Lower leg skin (tissue), 3 donors: ENCODE measurements at regions not wholly inside any gene's neighbourhood (a gene's known extent, or its start where the extent isn't known, plus 50 kb on each side); places are given as distances from the start of the nearest gene placed in this dataset.
"Not testable (repeated sequence)": the region's sequence is repeated elsewhere in the genome, so short reads cannot be mapped to it uniquely, and the experiment has no call there.

Experiments
- POLR2A ChIP-seq, 2 donors: fragments of 450-650 bp; IDR thresholded peaks; one replicate each; pipeline ENCODE4 v1.6.1; 2016 to 2017; ENCODE audit warnings: antibody characterized with exemption in 2 of 2, mild to moderate bottlenecking in 1 of 2, moderate library complexity in 1 of 2
- TF ChIP-seq, protein P1 (sequence below), 3 donors: fragments of 450-650 bp; IDR thresholded peaks; one replicate each; pipeline ENCODE4 v1.5.1; 2016; ENCODE audit warnings: antibody characterized with exemption in 3 of 3, mild to moderate bottlenecking in 3 of 3, moderate library complexity in 2 of 3

DNA sequence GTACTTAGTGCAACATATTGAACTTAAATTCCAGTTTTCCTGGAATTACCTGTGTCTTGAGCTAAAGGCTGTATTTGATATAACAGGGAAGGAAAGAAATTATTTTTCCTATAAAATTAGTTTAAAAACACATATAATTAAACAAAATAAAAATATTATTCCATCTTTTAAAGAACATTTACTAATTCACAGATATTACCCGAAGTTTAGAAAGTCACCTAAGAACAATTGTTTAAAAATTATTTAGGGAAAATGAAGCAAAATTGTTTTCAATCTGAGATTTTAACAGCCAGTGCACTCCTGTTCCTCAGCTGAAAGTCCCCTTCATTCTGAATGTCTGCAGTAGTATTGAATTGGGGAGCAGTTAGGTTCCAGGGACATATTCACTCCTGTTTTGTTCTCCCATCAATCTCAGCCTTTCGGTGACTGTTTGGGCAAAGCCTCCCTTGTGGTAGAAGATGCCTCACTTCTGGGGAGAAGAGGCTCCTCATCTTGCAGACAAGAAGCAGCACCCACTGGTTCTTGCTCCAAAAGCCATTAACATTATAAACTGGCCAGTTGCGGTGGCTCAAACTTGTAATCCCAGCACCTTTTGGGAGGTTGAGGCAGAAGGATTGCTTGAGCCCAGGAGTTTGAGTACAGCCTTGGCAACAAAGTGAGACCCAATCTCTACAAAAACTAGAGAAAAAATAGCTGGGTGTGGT, 1516.4 kb upstream of the TPTE start:
- TF ChIP-seq, protein P1, sequence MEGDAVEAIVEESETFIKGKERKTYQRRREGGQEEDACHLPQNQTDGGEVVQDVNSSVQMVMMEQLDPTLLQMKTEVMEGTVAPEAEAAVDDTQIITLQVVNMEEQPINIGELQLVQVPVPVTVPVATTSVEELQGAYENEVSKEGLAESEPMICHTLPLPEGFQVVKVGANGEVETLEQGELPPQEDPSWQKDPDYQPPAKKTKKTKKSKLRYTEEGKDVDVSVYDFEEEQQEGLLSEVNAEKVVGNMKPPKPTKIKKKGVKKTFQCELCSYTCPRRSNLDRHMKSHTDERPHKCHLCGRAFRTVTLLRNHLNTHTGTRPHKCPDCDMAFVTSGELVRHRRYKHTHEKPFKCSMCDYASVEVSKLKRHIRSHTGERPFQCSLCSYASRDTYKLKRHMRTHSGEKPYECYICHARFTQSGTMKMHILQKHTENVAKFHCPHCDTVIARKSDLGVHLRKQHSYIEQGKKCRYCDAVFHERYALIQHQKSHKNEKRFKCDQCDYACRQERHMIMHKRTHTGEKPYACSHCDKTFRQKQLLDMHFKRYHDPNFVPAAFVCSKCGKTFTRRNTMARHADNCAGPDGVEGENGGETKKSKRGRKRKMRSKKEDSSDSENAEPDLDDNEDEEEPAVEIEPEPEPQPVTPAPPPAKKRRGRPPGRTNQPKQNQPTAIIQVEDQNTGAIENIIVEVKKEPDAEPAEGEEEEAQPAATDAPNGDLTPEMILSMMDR (IDR thresholded peaks at IDR 0.05): not testable (repeated sequence)
- not testable (repeated sequence) for TF ChIP-seq POLR2A (IDR thresholded peaks at IDR 0.05)
